HEK293 (cell line): ENCODE measurements at regions not wholly inside any gene's neighbourhood (a gene's known extent, or its start where the extent isn't known, plus 50 kb on each side); places are given as distances from the start of the nearest gene placed in this dataset.

ENCODE experiments used
- CTCF ChIA-PET: fragments of 350-600 bp; formaldehyde crosslinking; extraction: SDS; loops from one replicate; lab custom pipeline; 2021; ENCODE audit warnings: antibody characterized with exemption; lab: Yijun Ruan, JAX
- POLR2A ChIA-PET: fragments of 300-600 bp; formaldehyde crosslinking; extraction: SDS; loops from one replicate; lab custom pipeline; 2020; ENCODE audit warnings: antibody characterized with exemption, inconsistent platforms; lab: Yijun Ruan, JAX
- H3K27ac ChIP-seq: fragments of 200-500 bp; sonication (Bioruptor generic); 2 replicates; pipeline ENCODE4 v1.5.1; 2014; ENCODE audit warnings: low read depth, low read length, control low read depth, inconsistent platforms; ENCODE audit errors: extremely low read depth
- H3K36me3 ChIP-seq, 2 experiments: fragments of 200-500 bp in 1 of 2; sonication (Bioruptor generic) in 1 of 2; 1 replicate in 1 of 2; 2 replicates in 1 of 2; pipeline ENCODE4 v1.5.1; 2014 to 2017; ENCODE audit warnings: inconsistent platforms in 2 of 2, low read length in 2 of 2; ENCODE audit not compliant: control insufficient read depth in 2 of 2, insufficient read depth in 1 of 2
- H3K4me1 ChIP-seq: fragments of 200-500 bp; sonication (Bioruptor generic); 2 replicates; pipeline ENCODE4 v1.5.1; 2014; ENCODE audit warnings: mild to moderate bottlenecking, low read length, inconsistent platforms; ENCODE audit not compliant: control insufficient read depth, insufficient read depth
- H3K4me3 ChIP-seq: 2 replicates; pipeline ENCODE4 v1.5.1; 2011; ENCODE audit warnings: low read depth, mild to moderate bottlenecking, control low read depth, low read length, moderate library complexity
- H3K9me3 ChIP-seq: fragments of 200-500 bp; sonication (Bioruptor generic); 2 replicates; pipeline ENCODE4 v1.5.1; 2014; ENCODE audit warnings: low read depth, low read length, inconsistent platforms; ENCODE audit not compliant: control insufficient read depth, insufficient read depth
- ATF2 ChIP-seq: fragments of 450-650 bp; formaldehyde crosslinking; IDR thresholded peaks from 2 replicates; pipeline ENCODE4 v1.5.1; 2016; ENCODE audit warnings: missing biosample characterization, missing genetic modification characterization, low read depth
- GLIS1 ChIP-seq: fragments of 450-650 bp; formaldehyde crosslinking; IDR thresholded peaks from 2 replicates; pipeline ENCODE4 v1.5.1; 2016; ENCODE audit warnings: missing biosample characterization, missing genetic modification characterization
- KLF16 ChIP-seq: fragments of 450-650 bp; formaldehyde crosslinking; IDR thresholded peaks from 2 replicates; pipeline ENCODE4 v1.5.1; 2017; ENCODE audit warnings: missing biosample characterization, missing genetic modification characterization
- REPIN1 ChIP-seq: fragments of 450-650 bp; formaldehyde crosslinking; IDR thresholded peaks from 2 replicates; pipeline ENCODE4 v1.5.1; 2017; ENCODE audit warnings: missing biosample characterization, missing genetic modification characterization, low read depth
- SP7 ChIP-seq: fragments of 450-650 bp; formaldehyde crosslinking; IDR thresholded peaks from 2 replicates; pipeline ENCODE4 v1.5.1; 2016; ENCODE audit warnings: missing biosample characterization, missing genetic modification characterization
- ZFP69B ChIP-seq: fragments of 450-650 bp; formaldehyde crosslinking; IDR thresholded peaks from 2 replicates; pipeline ENCODE4 v1.5.1; 2016; ENCODE audit warnings: missing biosample characterization, missing genetic modification characterization
- ZNF155 ChIP-seq: fragments of 450-650 bp; formaldehyde crosslinking; IDR thresholded peaks from 2 replicates; pipeline ENCODE4 v1.5.1; 2016; ENCODE audit warnings: missing biosample characterization, missing genetic modification characterization
- ZNF2 ChIP-seq: fragments of 450-650 bp; formaldehyde crosslinking; IDR thresholded peaks from 2 replicates; pipeline ENCODE4 v1.5.1; 2016; ENCODE audit warnings: missing biosample characterization, missing genetic modification characterization
- ZNF221 ChIP-seq: fragments of 450-650 bp; formaldehyde crosslinking; IDR thresholded peaks from 2 replicates; pipeline ENCODE4 v1.5.1; 2017; ENCODE audit warnings: missing biosample characterization, missing genetic modification characterization, borderline replicate concordance
- ZNF302 ChIP-seq: fragments of 450-650 bp; formaldehyde crosslinking; IDR thresholded peaks from 2 replicates; pipeline ENCODE4 v1.5.1; 2016; ENCODE audit warnings: missing biosample characterization, missing genetic modification characterization, low read depth
- ZNF335 ChIP-seq: fragments of 450-650 bp; formaldehyde crosslinking; conservative IDR thresholded peaks from 2 replicates; pipeline ENCODE4 v1.5.1; 2016; ENCODE audit warnings: missing biosample characterization, missing genetic modification characterization
- ZNF37A ChIP-seq: fragments of 450-650 bp; IDR thresholded peaks from 2 replicates; pipeline ENCODE4 v1.5.1; 2018; ENCODE audit warnings: missing biosample characterization, missing genetic modification characterization
- ZNF544 ChIP-seq: fragments of 450-650 bp; formaldehyde crosslinking; IDR thresholded peaks from 2 replicates; pipeline ENCODE4 v1.5.0; 2017; ENCODE audit warnings: missing biosample characterization, missing genetic modification characterization
- ZNF560 ChIP-seq: fragments of 450-650 bp; formaldehyde crosslinking; IDR thresholded peaks from 2 replicates; pipeline ENCODE4 v1.5.1; 2017; ENCODE audit warnings: missing biosample characterization, missing genetic modification characterization, borderline replicate concordance
- ZNF600 ChIP-seq: fragments of 450-650 bp; formaldehyde crosslinking; IDR thresholded peaks from 2 replicates; pipeline ENCODE4 v1.5.1; 2016; ENCODE audit warnings: missing biosample characterization, missing genetic modification characterization
- ZNF639 ChIP-seq: fragments of 450-650 bp; formaldehyde crosslinking; IDR thresholded peaks from 2 replicates; pipeline ENCODE4 v1.5.1; 2016; ENCODE audit warnings: missing biosample characterization, missing genetic modification characterization
- ZNF664 ChIP-seq: fragments of 450-650 bp; formaldehyde crosslinking; IDR thresholded peaks from 2 replicates; pipeline ENCODE4 v1.5.1; 2016; ENCODE audit warnings: missing biosample characterization, missing genetic modification characterization
- ZNF677 ChIP-seq: fragments of 450-650 bp; IDR thresholded peaks from 2 replicates; pipeline ENCODE4 v1.5.0; 2018; ENCODE audit warnings: missing biosample characterization, mild to moderate bottlenecking, missing genetic modification characterization, moderate library complexity
- ZNF76 ChIP-seq: fragments of 450-650 bp; formaldehyde crosslinking; IDR thresholded peaks from 2 replicates; pipeline ENCODE4; 2016; ENCODE audit warnings: low read depth, missing biosample characterization, missing genetic modification characterization, borderline replicate concordance
- TF ChIP-seq, protein P1 (sequence below): fragments of 450-650 bp; formaldehyde crosslinking; IDR thresholded peaks from 2 replicates; pipeline ENCODE4 v1.5.1; 2016; ENCODE audit warnings: missing biosample characterization, missing genetic modification characterization, borderline replicate concordance

GRCh38 chr22:34702279-34702678 lies 363.7 kb upstream of the ISX start:
- no peak overlapping the region for H3K27ac ChIP-seq
- no peak for TF ChIP-seq ZNF155 (tag by site-specific recombination)
- no peak for TF ChIP-seq SP7 (tag by site-specific recombination)
- TF ChIP-seq, all 188 proteins: peak for 0
- CTCF ChIA-PET: no interaction called here
- no peaks in the 10 kb centered on the region for H3K4me1 ChIP-seq
- H3K9me3 ChIP-seq: no peaks in the 10 kb centered on the region
- POLR2A ChIA-PET: interaction anchor here (0.6 kb wide), 1 partner anchor 30 kb away, joined by 3 read pairs; no protein-coding TSS in a partner anchor
- H3K4me3 ChIP-seq: no peak overlapping the region
- H3K36me3 ChIP-seq: no peaks in the 10 kb centered on the region

GRCh38 chr22:34709641-34710040 lies 356.3 kb upstream of the ISX start:
- H3K27ac ChIP-seq: no peak overlapping the region
- no peak for TF ChIP-seq REPIN1 (tag by site-specific recombination)
- no peaks in the 10 kb centered on the region for H3K9me3 ChIP-seq
- ChIA-PET CTCF (interaction anchor here (0.6 kb wide), 1 partner anchor 34 kb away, joined by 4 read pairs; no protein-coding TSS in a partner anchor), POLR2A (no interaction called here)
- H3K4me1 ChIP-seq: no peaks in the 10 kb centered on the region
- H3K4me3 ChIP-seq: no peak overlapping the region
- no peaks in the 10 kb centered on the region for H3K36me3 ChIP-seq

GRCh38 chr22:34722901-34723300 lies 343.1 kb upstream of the ISX start:
- no peak for TF ChIP-seq ZNF302 (tag by site-specific recombination)
- no peak for TF ChIP-seq ZFP69B (tag by site-specific recombination)
- TF ChIP-seq ZNF76 (tag by site-specific recombination): no peak
- no peak for TF ChIP-seq ZNF544 (tag by site-specific recombination)
- no peak for TF ChIP-seq ZNF37A
- no peak for TF ChIP-seq GLIS1 (tag by site-specific recombination)
- TF ChIP-seq ATF2: no peak
- no peak for TF ChIP-seq ZNF600 (tag by site-specific recombination)
- TF ChIP-seq ZNF560 (tag by site-specific recombination): no peak
- no peak for TF ChIP-seq KLF16 (tag by site-specific recombination)
- TF ChIP-seq ZNF2 (tag by site-specific recombination): no peak
- TF ChIP-seq ZNF221 (tag by site-specific recombination): no peak
- TF ChIP-seq ZNF155 (tag by site-specific recombination): no peak
- H3K4me1 ChIP-seq: no peaks in the 10 kb centered on the region
- no peaks in the 10 kb centered on the region for H3K9me3 ChIP-seq
- ChIA-PET POLR2A (no interaction called here), CTCF (interaction anchor here (0.6 kb wide), 1 partner anchor 342 kb away, joined by 4 read pairs; no protein-coding TSS in a partner anchor)
- no peak overlapping the region for H3K4me3 ChIP-seq
- no peak overlapping the region for H3K27ac ChIP-seq
- no peaks in the 10 kb centered on the region for H3K36me3 ChIP-seq

GRCh38 chr22:34736081-34736480 lies 329.9 kb upstream of the ISX start:
- TF ChIP-seq, protein P1, sequence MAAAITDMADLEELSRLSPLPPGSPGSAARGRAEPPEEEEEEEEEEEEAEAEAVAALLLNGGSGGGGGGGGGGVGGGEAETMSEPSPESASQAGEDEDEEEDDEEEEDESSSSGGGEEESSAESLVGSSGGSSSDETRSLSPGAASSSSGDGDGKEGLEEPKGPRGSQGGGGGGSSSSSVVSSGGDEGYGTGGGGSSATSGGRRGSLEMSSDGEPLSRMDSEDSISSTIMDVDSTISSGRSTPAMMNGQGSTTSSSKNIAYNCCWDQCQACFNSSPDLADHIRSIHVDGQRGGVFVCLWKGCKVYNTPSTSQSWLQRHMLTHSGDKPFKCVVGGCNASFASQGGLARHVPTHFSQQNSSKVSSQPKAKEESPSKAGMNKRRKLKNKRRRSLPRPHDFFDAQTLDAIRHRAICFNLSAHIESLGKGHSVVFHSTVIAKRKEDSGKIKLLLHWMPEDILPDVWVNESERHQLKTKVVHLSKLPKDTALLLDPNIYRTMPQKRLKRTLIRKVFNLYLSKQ (tag by site-specific recombination): no peak
- TF ChIP-seq ZNF677 (tag by site-specific recombination) (no peak), ZNF335 (tag by site-specific recombination) (no peak), ZNF664 (tag by site-specific recombination) (no peak), ZNF639 (tag by site-specific recombination) (no peak)
- CTCF ChIA-PET: no interaction called here
- Histone ChIP-seq H3K4me1 (no peaks in the 10 kb centered on the region), H3K9me3 (no peaks in the 10 kb centered on the region), H3K27ac (no peak overlapping the region), H3K4me3 (no peak overlapping the region), H3K36me3 (no peaks in the 10 kb centered on the region)
- POLR2A ChIA-PET: no interaction called here
